HuH-7 (cell line): ENCODE measurements at regions not wholly inside any gene's neighbourhood (a gene's known extent, or its start where the extent isn't known, plus 50 kb on each side); places are given as distances from the start of the nearest gene placed in this dataset.
"Not testable (repeated sequence)": the region's sequence is repeated elsewhere in the genome, so short reads cannot be mapped to it uniquely, and the experiment has no call there.

Experiments used
- DNase-seq: peaks from one replicate; pipeline ENCODE4 v3.0.0; 2011; ENCODE audit warnings: low spot score

DNA sequence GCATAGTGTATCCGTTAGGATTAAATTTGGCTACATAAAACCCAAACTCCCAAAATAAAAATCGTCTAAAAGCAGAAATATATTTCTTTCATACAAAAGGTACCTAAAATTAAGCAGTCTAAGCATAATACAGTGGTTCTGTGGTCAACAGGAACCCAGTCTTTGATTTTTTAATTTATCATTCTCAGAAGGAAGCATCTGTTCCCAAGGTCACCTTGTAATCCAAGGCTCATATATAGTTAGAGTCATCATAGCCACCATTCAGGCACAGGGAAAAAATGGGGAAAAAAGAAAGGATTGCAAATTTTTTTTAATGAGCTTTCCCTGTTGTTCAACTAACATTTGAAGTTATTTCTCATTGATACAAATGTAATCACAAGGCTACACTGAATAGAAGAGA lies 983.2 kb downstream of the PLOD2 start:
- DNase-seq = no peak

DNA sequence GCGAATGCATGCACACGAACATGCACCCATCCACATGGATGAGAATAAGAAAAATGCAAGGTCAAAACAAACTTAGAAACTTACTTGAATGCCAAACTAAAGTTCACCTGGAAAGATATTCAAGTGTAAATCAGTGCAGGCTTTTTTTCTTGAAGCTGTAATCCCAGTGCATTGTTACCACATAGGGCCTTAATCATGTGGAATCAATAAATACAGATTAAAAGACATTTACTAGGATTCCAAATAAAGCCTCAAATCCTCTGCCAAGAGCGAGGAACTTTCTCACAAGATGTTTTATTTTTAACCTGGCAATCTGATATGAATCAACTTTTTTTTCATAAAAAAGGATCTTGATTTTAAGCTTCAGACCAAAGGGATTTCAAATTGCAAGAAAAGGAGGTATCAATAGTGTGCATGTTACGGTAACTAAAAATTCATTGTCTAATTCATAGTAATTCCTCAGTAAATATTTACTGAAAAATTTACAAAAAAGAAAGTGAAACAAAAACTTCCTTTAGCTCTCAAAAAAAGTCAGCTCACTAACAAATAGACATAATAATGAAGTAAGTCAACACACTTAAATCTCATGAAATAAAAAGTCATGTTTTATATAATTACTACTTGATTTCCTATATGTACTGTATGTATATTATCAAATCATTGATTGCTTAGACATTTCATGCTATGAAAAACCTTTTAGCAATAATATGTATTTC lies 978.6 kb downstream of the PLOD2 start:
- no peak for DNase-seq

GRCh38 chr3:145183261-145183660 lies 977.7 kb downstream of the PLOD2 start:
- DNase-seq = no peak

DNA sequence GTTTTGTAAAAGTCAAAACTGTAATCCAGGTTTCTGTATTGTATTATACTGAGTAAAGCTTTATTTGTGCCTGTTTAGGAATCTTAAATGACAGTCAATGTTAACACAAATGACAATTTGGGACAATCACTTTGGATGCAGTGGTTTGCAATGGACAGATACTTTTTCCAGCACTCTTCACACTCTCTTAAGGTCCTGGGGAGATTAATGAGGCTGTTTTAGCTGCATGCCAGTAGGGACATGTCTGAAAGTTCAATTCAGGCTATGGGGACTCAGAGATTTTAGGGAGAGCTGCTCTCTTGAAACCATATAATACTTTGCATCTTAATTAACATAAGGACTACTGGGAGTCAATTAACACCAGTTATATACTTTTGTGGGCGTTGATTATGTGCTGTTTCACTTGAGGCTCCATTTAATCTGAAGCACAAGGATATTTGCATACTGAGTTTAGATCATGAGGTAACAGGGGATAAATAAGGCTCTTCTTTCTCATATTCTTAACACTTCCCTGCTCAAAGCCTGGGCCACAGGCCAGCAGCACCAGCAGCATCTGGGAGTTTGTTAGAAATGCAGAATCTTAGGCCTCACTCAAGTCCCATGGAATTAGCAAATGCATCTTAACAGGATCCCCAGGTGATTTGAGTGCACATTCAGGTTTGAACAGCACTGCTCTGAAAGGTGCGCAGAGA lies 972.8 kb downstream of the PLOD2 start:
- no peak for DNase-seq

- no peak for DNase-seq
Observed at GRCh38 chr3:145190138-145190537, 970.8 kb downstream of the PLOD2 start.

DNA sequence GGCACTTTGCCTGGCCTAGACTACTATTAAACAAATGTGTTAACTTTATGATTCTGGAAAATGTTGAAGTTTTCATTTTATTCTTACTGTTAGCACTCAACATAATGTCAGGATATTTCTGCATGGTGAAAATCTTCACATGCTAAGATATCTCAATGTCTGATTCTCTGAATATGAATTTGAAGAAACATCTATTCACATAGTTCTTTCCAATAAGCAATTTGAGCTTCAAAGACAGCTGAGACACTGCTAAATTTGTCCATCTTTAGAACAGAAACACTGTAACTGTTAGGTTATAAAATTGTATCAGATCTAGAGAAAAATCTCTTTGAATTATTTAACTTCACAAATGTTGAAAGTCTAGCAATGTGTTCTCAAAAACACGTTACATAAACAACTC lies 970.2 kb downstream of the PLOD2 start:
- DNase-seq = no peak

DNA sequence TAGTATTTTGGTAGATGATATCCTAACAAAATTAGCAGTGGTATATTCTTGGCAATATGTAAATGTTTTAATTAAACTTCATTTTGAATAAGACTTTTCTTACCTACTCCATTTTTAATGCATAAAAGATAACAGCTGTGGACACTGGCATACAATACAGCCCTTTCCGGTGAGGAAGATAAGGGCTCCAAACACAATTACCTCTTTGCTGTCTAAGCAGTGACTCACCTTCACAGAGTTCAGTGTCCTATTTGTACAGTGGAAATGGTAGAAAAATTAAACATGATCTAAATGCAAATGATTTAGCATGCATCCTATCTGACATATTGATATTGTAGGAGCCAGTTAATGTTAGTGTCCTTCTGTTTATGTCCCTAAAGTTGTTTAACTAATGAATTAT lies 969.4 kb downstream of the PLOD2 start:
- DNase-seq = peak; percentile 3

DNA sequence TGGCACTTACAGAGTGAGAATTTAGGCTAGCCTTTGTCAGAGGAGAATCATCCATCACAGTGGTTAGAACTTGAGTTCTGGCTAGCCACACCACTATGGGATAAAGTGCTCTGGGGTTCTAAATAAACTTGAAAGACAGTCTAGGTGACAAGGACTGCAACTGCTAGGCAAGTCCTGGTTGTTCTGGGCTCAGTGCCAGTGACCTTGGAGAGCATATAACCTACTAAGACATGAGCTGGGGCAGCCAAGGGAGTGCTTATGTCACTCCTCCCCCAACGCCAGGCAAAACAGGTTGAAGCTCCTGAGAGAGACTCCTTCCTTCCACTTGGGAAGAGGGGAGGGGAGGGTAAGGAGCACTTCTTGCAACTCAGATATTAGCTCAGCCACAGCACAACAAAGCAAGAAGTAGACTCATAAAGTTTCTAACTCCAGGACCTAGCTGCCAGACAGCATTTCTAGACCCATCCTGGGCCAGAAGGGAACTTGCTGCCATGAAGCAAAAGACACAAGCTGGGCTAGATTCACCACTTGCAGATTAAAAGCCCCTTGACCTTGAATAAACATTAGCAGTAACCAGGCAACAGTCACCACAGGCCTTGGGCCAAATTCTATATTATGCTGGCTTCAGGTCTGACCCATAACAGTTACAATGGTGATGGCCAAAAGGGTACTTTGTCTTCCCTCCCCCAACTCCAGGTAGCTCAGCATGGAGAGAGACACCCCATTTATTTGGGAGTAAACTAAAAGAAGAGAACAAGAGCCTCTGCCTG lies 963.7 kb downstream of the PLOD2 start:
- DNase-seq = no peak

GRCh38 chr3:145197821-145198220 lies 963.2 kb downstream of the PLOD2 start:
- no peak for DNase-seq

GRCh38 chr3:145209561-145209960 lies 951.4 kb downstream of the PLOD2 start:
- DNase-seq = no peak

- DNase-seq = peak; percentile 1
Observed at GRCh38 chr3:145219355-145220235, 941.4 kb downstream of the PLOD2 start.

DNA sequence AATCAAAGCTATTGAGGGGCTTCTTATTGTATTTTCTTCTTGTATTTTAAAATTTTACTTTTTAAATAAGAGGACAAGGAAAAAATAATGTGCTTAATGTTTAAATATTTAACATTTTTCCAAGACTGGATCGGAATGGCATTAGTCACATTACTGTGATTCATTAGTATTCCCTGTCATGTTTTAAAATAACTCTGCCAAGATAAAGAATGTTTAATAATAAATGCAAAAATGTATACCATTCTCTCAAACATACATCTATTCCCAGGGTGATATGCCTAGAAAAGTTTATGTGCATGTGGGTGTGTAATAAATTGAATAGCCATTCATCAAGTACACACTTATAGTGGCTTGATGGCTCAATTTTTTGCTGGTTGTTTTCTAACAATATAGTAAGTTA lies 936.1 kb downstream of the PLOD2 start:
- no peak for DNase-seq

DNA sequence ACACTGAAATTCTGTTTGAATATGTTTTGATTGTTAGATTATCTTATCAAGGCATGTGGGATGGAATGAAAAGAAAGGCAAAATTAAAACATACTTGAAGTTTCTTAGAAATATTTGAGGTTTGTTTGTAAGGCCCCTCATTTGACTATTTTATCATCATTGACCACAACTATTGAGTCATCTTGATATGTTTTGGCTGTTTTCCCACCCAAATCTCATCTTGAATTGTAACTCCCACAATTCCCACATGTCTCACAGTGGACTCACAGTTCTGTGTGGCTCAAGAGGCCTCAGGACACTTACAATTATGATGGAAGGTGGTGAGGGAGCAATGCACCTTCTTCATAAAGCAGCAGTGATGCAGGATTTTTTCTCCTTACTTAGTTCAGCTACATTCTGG lies 917.1 kb downstream of the PLOD2 start:
- DNase-seq = no peak

GRCh38 chr3:145244327-145244726 lies 916.7 kb downstream of the PLOD2 start:
- DNase-seq = no peak

DNA sequence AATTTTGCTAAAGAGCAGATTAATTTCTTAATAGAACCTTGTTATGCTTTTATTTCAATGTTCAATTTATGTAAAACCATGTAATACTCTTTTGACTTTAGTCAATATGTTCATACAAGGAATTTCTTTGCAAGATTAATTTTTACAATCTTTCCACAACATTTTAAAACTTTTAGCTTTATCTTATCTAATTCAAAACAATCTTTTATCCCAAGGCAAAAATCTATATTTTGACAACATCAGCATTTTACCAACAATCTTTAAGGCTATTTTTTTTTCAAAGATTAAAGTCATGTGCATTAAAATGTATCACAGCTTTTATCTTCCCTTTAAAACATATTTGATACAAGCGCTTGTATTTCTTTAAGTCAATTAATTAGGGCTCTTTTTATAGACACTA lies 914.7 kb downstream of the PLOD2 start:
- DNase-seq = no peak

DNA sequence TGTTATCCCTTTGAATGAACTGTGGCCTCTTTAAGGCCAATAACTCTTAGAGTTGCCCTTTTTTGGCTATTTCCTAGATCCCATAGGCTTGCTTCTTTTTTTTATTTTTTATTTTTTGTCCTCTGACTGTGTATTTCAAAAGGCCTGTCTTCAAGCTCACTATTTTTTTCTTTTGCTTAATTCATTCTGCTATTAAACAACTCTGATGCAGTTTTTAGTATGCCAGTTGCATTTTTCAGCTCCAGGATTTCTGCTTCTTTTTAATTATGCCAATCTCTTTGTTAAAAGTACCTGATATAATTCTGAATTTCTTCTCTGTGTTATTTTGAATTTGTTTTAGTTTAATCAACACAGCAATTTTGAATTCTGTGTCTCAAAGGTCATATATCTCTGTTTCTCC lies 912.1 kb downstream of the PLOD2 start:
- DNase-seq = no peak

GRCh38 chr3:145251311-145251710 lies 909.7 kb downstream of the PLOD2 start:
- no peak for DNase-seq

GRCh38 chr3:145257967-145258366 lies 903.0 kb downstream of the PLOD2 start:
- DNase-seq = not testable (repeated sequence)

- no peak for DNase-seq
Observed at GRCh38 chr3:145259166-145259880, 901.7 kb downstream of the PLOD2 start.

- DNase-seq = not testable (repeated sequence)
Observed at GRCh38 chr3:145263458-145263857, 897.5 kb downstream of the PLOD2 start.

GRCh38 chr3:145266368-145266767 lies 894.6 kb downstream of the PLOD2 start:
- no peak for DNase-seq
